ENCODE measurements at regions not wholly inside any gene's neighbourhood (a gene's known extent, or its start where the extent isn't known, plus 50 kb on each side); places are given as distances from the start of the nearest gene placed in this dataset.

- H3K9me3 ChIP-seq: peaks cover 0 to 50% (median 12%) of the 10 kb centered on the region in 12 donors
- no peak overlapping the region for H3K4me3 ChIP-seq
- intact Hi-C loops (cut with DNase I): loop anchor here in 1 of 10 donors (10.0 kb wide), 1 partner anchor 62 kb away; no protein-coding TSS in a partner anchor
- peaks cover 0 to 9% (median 0%) of the 10 kb centered on the region in 9 donors for H3K27me3 ChIP-seq
- H3K4me1 ChIP-seq: no peaks in the 10 kb centered on the region
- ATAC-seq (no peak), DNase-seq (no peak)
- H3K36me3 ChIP-seq: no peaks in the 10 kb centered on the region
- TF ChIP-seq CTCF (IDR thresholded peaks at IDR 0.05): no peak
- no peak for TF ChIP-seq POLR2A (IDR thresholded peaks at IDR 0.05)
- no peak overlapping the region for H3K27ac ChIP-seq
Measured at GRCh38 chr15:61613138-61613537, 384.0 kb upstream of the RORA start.

GRCh38 chr15:61612111-61612510 lies 383.0 kb upstream of the RORA start:
- no peaks in the 10 kb centered on the region for H3K36me3 ChIP-seq
- no peak overlapping the region for H3K27ac ChIP-seq
- no peak overlapping the region for H3K4me3 ChIP-seq
- TF ChIP-seq CTCF (IDR thresholded peaks at IDR 0.05): no peak
- TF ChIP-seq POLR2A (IDR thresholded peaks at IDR 0.05): no peak
- peaks cover 0 to 7% (median 0%) of the 10 kb centered on the region in 9 donors for H3K27me3 ChIP-seq
- no peak for ATAC-seq
- no peak for DNase-seq
- H3K4me1 ChIP-seq: no peaks in the 10 kb centered on the region
- H3K9me3 ChIP-seq: peaks cover 0 to 40% (median 10%) of the 10 kb centered on the region in 12 donors
- intact Hi-C loops (cut with DNase I): loop anchor here in 1 of 10 donors (10.0 kb wide), 1 partner anchor 63 kb away; no protein-coding TSS in a partner anchor

- 82 to 89% (median 86%) methylated on average over 6 of the region's 6 CpGs for WGBS, 4 donors
- DNase-seq: no peak
- TF ChIP-seq POLR2A (IDR thresholded peaks at IDR 0.05) (no peak), CTCF (IDR thresholded peaks at IDR 0.05) (no peak)
- no peaks in the 10 kb centered on the region for H3K4me1 ChIP-seq
- intact Hi-C loops (cut with DNase I): no loop called here
- no peaks in the 10 kb centered on the region for H3K36me3 ChIP-seq
- H3K9me3 ChIP-seq: peaks cover 0 to 3% (median 0%) of the 10 kb centered on the region in 12 donors
- H3K4me3 ChIP-seq: no peak overlapping the region
- no peak for ATAC-seq
- H3K27me3 ChIP-seq: no peaks in the 10 kb centered on the region
- no peak overlapping the region for H3K27ac ChIP-seq
Measured at GRCh38 chr15:61605343-61605742, 376.2 kb upstream of the RORA start.

- DNase-seq (no peak), ATAC-seq (no peak)
- TF ChIP-seq POLR2A (IDR thresholded peaks at IDR 0.05) (no peak), CTCF (IDR thresholded peaks at IDR 0.05) (no peak)
- intact Hi-C loops (cut with DNase I): no loop called here
- Histone ChIP-seq H3K27ac (no peak overlapping the region), H3K36me3 (no peaks in the 10 kb centered on the region), H3K9me3 (peaks cover 0 to 3% (median 0%) of the 10 kb centered on the region in 12 donors), H3K27me3 (no peaks in the 10 kb centered on the region), H3K4me1 (no peaks in the 10 kb centered on the region), H3K4me3 (no peak overlapping the region)
- 70 to 74% (median 71%) methylated on average over 11 of the region's 11 CpGs for WGBS, 4 donors
Measured at GRCh38 chr15:61598655-61599054, 369.6 kb upstream of the RORA start.
